Nephron (organoid): ENCODE measurements at regions not wholly inside any gene's neighbourhood (a gene's known extent, or its start where the extent isn't known, plus 50 kb on each side); places are given as distances from the start of the nearest gene placed in this dataset.
"Not testable (repeated sequence)": the region's sequence is repeated elsewhere in the genome, so short reads cannot be mapped to it uniquely, and the experiment has no call there.

Experiments
- H3K27ac Mint-ChIP-seq, 3 experiments: 2 replicates each; pipeline ENCODE4 v1.8.0; 2020; ENCODE audit warnings: mixed read lengths in 3 of 3, mild to moderate bottlenecking in 2 of 3, moderate library complexity in 1 of 3
- H3K27me3 Mint-ChIP-seq: 2 replicates; pipeline ENCODE4 v1.8.0; 2021; ENCODE audit warnings: low read depth, mild to moderate bottlenecking, moderate library complexity, mixed read lengths
- H3K36me3 Mint-ChIP-seq: 2 replicates; pipeline ENCODE4 v1.8.0; 2020; ENCODE audit warnings: low read depth, mixed read lengths
- H3K4me1 Mint-ChIP-seq: 2 replicates; pipeline ENCODE4 v1.8.0; 2020; ENCODE audit warnings: mixed read lengths
- H3K4me3 Mint-ChIP-seq, 3 experiments: 2 replicates each; pipeline ENCODE4 v1.8.0; 2020; ENCODE audit warnings: mild to moderate bottlenecking in 3 of 3, mixed read lengths in 3 of 3, moderate library complexity in 2 of 3
- H3K9me3 Mint-ChIP-seq: 2 replicates; pipeline ENCODE4 v1.8.0; 2020; ENCODE audit warnings: mixed read lengths
- CTCF ChIP-seq, 3 experiments: fragments of 200-600 bp; sonication (generic); IDR thresholded peaks; one replicate each; pipeline ENCODE4 v1.5.0; 2021; ENCODE audit warnings: antibody characterized with exemption in 3 of 3; ENCODE audit not compliant: unreplicated experiment in 3 of 3

GRCh38 chrX:18102006-18102405, 118.7 kb downstream of the BEND2 start:
- Mint-ChIP-seq H3K36me3 (peaks cover 7% of the 10 kb centered on the region), H3K4me1 (peaks cover 27% of the 10 kb centered on the region), H3K9me3 (peaks cover 13% of the 10 kb centered on the region), H3K4me3 (peak overlapping the region in 2 of 3 experiments; percentile 38 to 52), H3K27me3 (no peaks in the 10 kb centered on the region), H3K27ac (no peak overlapping the region)
- TF ChIP-seq CTCF (IDR thresholded peaks at IDR 0.05; ENCODE audit: unreplicated experiment in 3 of 3), result no peak

- Mint-ChIP-seq H3K4me1 (peaks cover 27% of the 10 kb centered on the region), H3K27ac (no peak overlapping the region), H3K27me3 (no peaks in the 10 kb centered on the region), H3K4me3 (no peak overlapping the region), H3K36me3 (peaks cover 7% of the 10 kb centered on the region), H3K9me3 (peaks cover 13% of the 10 kb centered on the region)
- TF ChIP-seq CTCF (IDR thresholded peaks at IDR 0.05; ENCODE audit: unreplicated experiment in 3 of 3), result no peak
Measured at GRCh38 chrX:18101087-18101486, 119.6 kb downstream of the BEND2 start.

GRCh38 chrX:18099745-18100144, 120.9 kb downstream of the BEND2 start:
- Mint-ChIP-seq H3K4me3 (peak overlapping the region in 2 of 3 experiments; percentile 56 to 72), H3K4me1 (peaks cover 27% of the 10 kb centered on the region), H3K36me3 (peaks cover 13% of the 10 kb centered on the region), H3K27ac (peak overlapping the region; percentile 61 to 78 (median 77)), H3K27me3 (no peaks in the 10 kb centered on the region), H3K9me3 (peaks cover 23% of the 10 kb centered on the region)
- TF ChIP-seq CTCF (IDR thresholded peaks at IDR 0.05; ENCODE audit: unreplicated experiment in 3 of 3), result no peak

- H3K36me3 Mint-ChIP-seq, result peaks cover 18% of the 10 kb centered on the region
- no peaks in the 10 kb centered on the region for H3K27me3 Mint-ChIP-seq
Measured at GRCh38 chrX:18098763-18099162, 121.9 kb downstream of the BEND2 start.

GRCh38 chrX:18076434-18076833, 144.3 kb downstream of the BEND2 start:
- Mint-ChIP-seq H3K4me1 (no peaks in the 10 kb centered on the region), H3K27me3 (no peaks in the 10 kb centered on the region), H3K4me3 (no peak overlapping the region), H3K27ac (no peak overlapping the region), H3K9me3 (peaks cover 22% of the 10 kb centered on the region), H3K36me3 (peaks cover 4% of the 10 kb centered on the region)
- no peak for TF ChIP-seq CTCF (IDR thresholded peaks at IDR 0.05; ENCODE audit: unreplicated experiment in 3 of 3)

More at GRCh38 chrX:18098763-18099162, 121.9 kb downstream of the BEND2 start:
- Mint-ChIP-seq H3K4me1 (peaks cover 27% of the 10 kb centered on the region), H3K27ac (peak overlapping the region; percentile 61 to 78 (median 77)), H3K4me3 (peak overlapping the region; percentile 56 to 72 (median 57)), H3K9me3 (peaks cover 26% of the 10 kb centered on the region)
- no peak for TF ChIP-seq CTCF (IDR thresholded peaks at IDR 0.05; ENCODE audit: unreplicated experiment in 3 of 3)

- Mint-ChIP-seq H3K4me1 (no peaks in the 10 kb centered on the region), H3K4me3 (no peak overlapping the region), H3K27me3 (no peaks in the 10 kb centered on the region), H3K27ac (no peak overlapping the region), H3K9me3 (peaks cover 26% of the 10 kb centered on the region), H3K36me3 (peaks cover 4% of the 10 kb centered on the region)
- no peak for TF ChIP-seq CTCF (IDR thresholded peaks at IDR 0.05; ENCODE audit: unreplicated experiment in 3 of 3)
Measured at GRCh38 chrX:18075603-18076002, 145.1 kb downstream of the BEND2 start.

GRCh38 chrX:18068045-18068444, 152.6 kb downstream of the BEND2 start:
- H3K27ac Mint-ChIP-seq, H3K4me1 Mint-ChIP-seq, H3K27me3 Mint-ChIP-seq, H3K4me3 Mint-ChIP-seq, H3K36me3 Mint-ChIP-seq: not testable (repeated sequence)
- peaks cover 16% of the 10 kb centered on the region for H3K9me3 Mint-ChIP-seq
